MCF 10A (cell line): ENCODE measurements at regions not wholly inside any gene's neighbourhood (a gene's known extent, or its start where the extent isn't known, plus 50 kb on each side); places are given as distances from the start of the nearest gene placed in this dataset.

Source experiments
- BruUV-seq: library from RNA; stranded (reverse); fragments of 400-500 nt; replicated peaks from 2 replicates; lab custom pipeline; 2021; lab: Mats Ljungman, UMichigan
- CTCF ChIA-PET: fragments of 300-600 bp; sonication (Branson Sonifier 250); formaldehyde crosslinking; extraction: SDS; loops from one replicate; lab custom pipeline; 2021; ENCODE audit warnings: antibody characterized with exemption, inconsistent platforms; lab: Yijun Ruan, JAX
- POLR2A ChIA-PET: fragments of 300-600, 350-650 bp; sonication (Branson Sonifier 250); formaldehyde crosslinking; extraction: SDS; loops from one replicate; lab custom pipeline; 2020; ENCODE audit warnings: antibody characterized with exemption, inconsistent platforms; lab: Yijun Ruan, JAX
- DNase-seq: peaks from one replicate; pipeline ENCODE4 v3.0.0-alpha.2; 2018; ENCODE audit not compliant: unreplicated experiment
- H3K27ac Mint-ChIP-seq: one replicate; pipeline ENCODE4 v1.8.0; 2022; ENCODE audit warnings: mild to moderate bottlenecking, low read depth, mixed read lengths; ENCODE audit not compliant: unreplicated experiment
- H3K27me3 Mint-ChIP-seq: one replicate; pipeline ENCODE4 v1.8.0; 2022; ENCODE audit warnings: mixed read lengths; ENCODE audit not compliant: insufficient read depth, unreplicated experiment
- H3K36me3 Mint-ChIP-seq: one replicate; pipeline ENCODE4 v1.8.0; 2022; ENCODE audit warnings: mild to moderate bottlenecking, moderate library complexity, mixed read lengths; ENCODE audit not compliant: insufficient read depth, unreplicated experiment
- H3K4me1 Mint-ChIP-seq: one replicate; pipeline ENCODE4 v1.8.0; 2022; ENCODE audit warnings: mixed read lengths; ENCODE audit not compliant: insufficient read depth, unreplicated experiment
- H3K4me3 Mint-ChIP-seq: one replicate; pipeline ENCODE4 v1.8.0; 2022; ENCODE audit warnings: mild to moderate bottlenecking, moderate library complexity, mixed read lengths; ENCODE audit not compliant: unreplicated experiment
- H3K9me3 Mint-ChIP-seq: one replicate; pipeline ENCODE4 v1.8.0; 2022; ENCODE audit warnings: mixed read lengths; ENCODE audit not compliant: unreplicated experiment
- intact Hi-C: fragments of 100-400 bp; cut with micrococcal nuclease; formaldehyde crosslinking; loops from 2 replicates; pipeline ENCODE4 v1.14.1; 2022
- TF ChIP-seq, protein P1 (sequence below): fragments of 200-600 bp; IDR thresholded peaks from one replicate; pipeline ENCODE4 v1.8.0; 2022; ENCODE audit warnings: antibody characterized with exemption, mild to moderate bottlenecking; ENCODE audit not compliant: unreplicated experiment

DNA sequence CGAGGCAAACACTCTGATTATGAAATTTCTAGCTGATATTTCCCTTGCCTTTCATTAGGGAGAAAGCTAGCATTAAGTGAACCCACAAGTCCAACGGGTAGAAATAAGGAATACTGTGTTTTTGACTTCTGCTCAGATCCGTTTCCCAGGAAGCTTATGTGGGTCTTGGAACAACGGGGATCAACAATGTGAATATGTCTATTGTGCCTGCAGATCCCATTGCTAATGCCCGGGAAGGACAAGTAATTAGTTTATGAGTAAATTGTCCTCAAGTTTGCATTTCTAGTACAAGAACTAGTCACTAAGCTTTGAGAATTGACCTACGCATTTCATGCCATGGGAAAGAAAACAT lies 236.4 kb downstream of the UACA start:
- Mint-ChIP-seq H3K27ac (peak overlapping the region; percentile 3), H3K27me3 (peaks cover 16% of the 10 kb centered on the region), H3K4me1 (peaks cover 15% of the 10 kb centered on the region), H3K9me3 (no peaks in the 10 kb centered on the region), H3K4me3 (peak overlapping the region; percentile 44), H3K36me3 (no peaks in the 10 kb centered on the region)
- DNase-seq: no peak
- TF ChIP-seq, protein P1, sequence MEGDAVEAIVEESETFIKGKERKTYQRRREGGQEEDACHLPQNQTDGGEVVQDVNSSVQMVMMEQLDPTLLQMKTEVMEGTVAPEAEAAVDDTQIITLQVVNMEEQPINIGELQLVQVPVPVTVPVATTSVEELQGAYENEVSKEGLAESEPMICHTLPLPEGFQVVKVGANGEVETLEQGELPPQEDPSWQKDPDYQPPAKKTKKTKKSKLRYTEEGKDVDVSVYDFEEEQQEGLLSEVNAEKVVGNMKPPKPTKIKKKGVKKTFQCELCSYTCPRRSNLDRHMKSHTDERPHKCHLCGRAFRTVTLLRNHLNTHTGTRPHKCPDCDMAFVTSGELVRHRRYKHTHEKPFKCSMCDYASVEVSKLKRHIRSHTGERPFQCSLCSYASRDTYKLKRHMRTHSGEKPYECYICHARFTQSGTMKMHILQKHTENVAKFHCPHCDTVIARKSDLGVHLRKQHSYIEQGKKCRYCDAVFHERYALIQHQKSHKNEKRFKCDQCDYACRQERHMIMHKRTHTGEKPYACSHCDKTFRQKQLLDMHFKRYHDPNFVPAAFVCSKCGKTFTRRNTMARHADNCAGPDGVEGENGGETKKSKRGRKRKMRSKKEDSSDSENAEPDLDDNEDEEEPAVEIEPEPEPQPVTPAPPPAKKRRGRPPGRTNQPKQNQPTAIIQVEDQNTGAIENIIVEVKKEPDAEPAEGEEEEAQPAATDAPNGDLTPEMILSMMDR: no peak
- no TSS peak for BruUV-seq
- POLR2A ChIA-PET: interaction anchor here (0.7 to 1.3 kb wide), 9 partner anchors 8 to 1000 kb away, joined by 3 to 6 read pairs (median 4); no protein-coding TSS in a partner anchor
- intact Hi-C loops: no loop called here
- CTCF ChIA-PET: interaction anchor here (0.7 to 1.8 kb wide), 5 partner anchors 9 to 285 kb away, joined by 3 to 6 read pairs (median 4); no protein-coding TSS in a partner anchor

DNA sequence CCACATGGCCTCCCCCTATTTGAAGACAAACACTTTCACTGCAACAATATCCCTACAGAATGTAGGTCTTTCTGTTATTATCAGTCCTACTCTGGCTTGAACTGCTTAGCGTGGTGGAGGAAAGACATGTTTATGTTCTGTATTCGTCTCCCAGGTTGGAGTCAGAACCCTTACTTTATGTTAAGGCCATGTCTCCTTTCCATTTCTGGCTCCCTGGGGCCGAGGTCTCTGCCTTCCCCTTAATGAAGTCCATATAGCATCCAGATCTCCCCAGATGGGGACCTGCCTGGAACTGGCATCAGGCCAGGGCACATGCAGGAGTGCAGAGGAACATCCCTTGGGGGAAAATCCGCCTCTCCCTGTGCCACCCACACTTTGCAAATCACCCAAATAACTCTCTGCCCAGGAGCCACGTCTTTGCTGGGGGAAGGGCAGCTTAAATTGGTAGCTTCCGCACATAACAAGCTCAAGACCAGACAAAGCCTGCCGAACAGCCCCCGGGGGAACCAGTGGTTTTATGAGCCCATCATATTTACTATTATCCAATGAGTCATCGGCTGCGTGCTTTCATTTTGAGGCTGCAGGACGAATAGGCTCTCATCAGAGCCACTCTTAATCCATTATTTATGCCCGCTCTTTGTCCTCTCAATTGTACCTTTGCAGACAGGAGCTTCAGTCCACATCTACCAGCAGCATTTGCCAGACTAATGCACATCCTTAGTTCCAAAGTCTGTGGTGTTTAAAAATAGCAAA lies 237.0 kb downstream of the UACA start:
- CTCF ChIA-PET: interaction anchor here (0.8 to 1.3 kb wide), 3 partner anchors 9 to 285 kb away, joined by 3 to 4 read pairs (median 4); no protein-coding TSS in a partner anchor
- H3K4me1 Mint-ChIP-seq: peaks cover 15% of the 10 kb centered on the region
- TF ChIP-seq, protein P1: no peak
- peak; percentile 87 for DNase-seq
- H3K27me3 Mint-ChIP-seq: peaks cover 22% of the 10 kb centered on the region
- intact Hi-C loops: no loop called here
- POLR2A ChIA-PET: interaction anchor here (0.7 to 1.3 kb wide), 9 partner anchors 9 to 999 kb away, joined by 3 to 6 read pairs (median 4); no protein-coding TSS in a partner anchor
- H3K27ac Mint-ChIP-seq: peak overlapping the region; percentile 3
- peak overlapping the region; percentile 44 for H3K4me3 Mint-ChIP-seq
- H3K9me3 Mint-ChIP-seq: no peaks in the 10 kb centered on the region
- no TSS peak for BruUV-seq
- H3K36me3 Mint-ChIP-seq: no peaks in the 10 kb centered on the region

DNA sequence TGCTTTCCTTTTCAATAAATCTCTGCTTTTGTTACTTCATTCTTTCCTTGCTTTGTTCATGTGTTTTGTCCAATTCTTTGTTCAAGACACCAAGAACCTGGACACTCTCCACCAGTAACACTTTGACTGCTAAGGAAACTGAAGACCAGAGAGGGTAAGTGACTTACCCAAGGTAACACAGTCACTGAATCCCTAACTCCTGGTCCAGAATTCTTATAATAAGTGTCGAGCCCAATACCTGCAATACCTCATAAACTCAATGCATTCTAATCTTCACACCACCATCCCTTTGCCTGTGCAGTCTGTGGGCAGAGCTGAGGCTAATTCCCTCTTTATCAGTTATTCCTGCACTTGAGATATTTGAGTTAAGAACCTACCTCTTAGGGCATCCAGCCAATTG lies 237.8 kb downstream of the UACA start:
- intact Hi-C loops: no loop called here
- DNase-seq: no peak
- H3K9me3 Mint-ChIP-seq: no peaks in the 10 kb centered on the region

DNA sequence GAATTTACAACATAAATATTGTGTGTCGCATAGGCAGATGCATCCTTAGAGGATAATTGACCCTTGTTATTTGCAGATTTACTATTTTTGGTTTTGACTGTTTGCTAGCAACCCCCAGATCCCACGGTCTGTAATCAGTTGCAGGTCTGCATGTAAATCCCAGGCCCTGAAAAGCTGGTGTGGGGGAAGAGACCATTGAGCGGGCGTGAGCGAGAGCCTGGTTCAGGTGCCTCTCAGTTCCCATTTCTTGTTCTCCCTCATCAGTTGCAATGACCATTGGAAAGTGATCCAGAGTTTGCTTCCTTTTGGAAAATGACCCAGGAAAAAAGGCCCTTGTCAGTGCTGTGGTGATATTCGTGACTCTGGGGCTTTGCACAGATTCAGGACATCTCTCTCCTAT lies 238.9 kb downstream of the UACA start:
- Mint-ChIP-seq H3K27ac (no peak overlapping the region), H3K27me3 (peaks cover 26% of the 10 kb centered on the region), H3K36me3 (no peaks in the 10 kb centered on the region), H3K9me3 (no peaks in the 10 kb centered on the region), H3K4me1 (peaks cover 15% of the 10 kb centered on the region), H3K4me3 (no peak overlapping the region)
- intact Hi-C loops: no loop called here
- TF ChIP-seq, protein P1: no peak
- BruUV-seq: no TSS peak
- ChIA-PET CTCF (interaction anchor here (1.4 kb wide), 1 partner anchor 20 kb away, joined by 5 read pairs; no protein-coding TSS in a partner anchor), POLR2A (no interaction called here)
- no peak for DNase-seq

More for the DNA sequence above, 237.8 kb downstream of the UACA start:
- POLR2A ChIA-PET: no interaction called here
- H3K27me3 Mint-ChIP-seq: peaks cover 24% of the 10 kb centered on the region
- TF ChIP-seq, protein P1: no peak
- no peak overlapping the region for H3K27ac Mint-ChIP-seq
- no peak overlapping the region for H3K4me3 Mint-ChIP-seq
- no TSS peak for BruUV-seq
- H3K4me1 Mint-ChIP-seq: peaks cover 15% of the 10 kb centered on the region
- H3K36me3 Mint-ChIP-seq: no peaks in the 10 kb centered on the region
- CTCF ChIA-PET: interaction anchor here (0.6 kb wide), 1 partner anchor 9 kb away, joined by 5 read pairs; no protein-coding TSS in a partner anchor
